Lower lobe of right lung (tissue), 2 donors: ENCODE measurements at regions not wholly inside any gene's neighbourhood (a gene's known extent, or its start where the extent isn't known, plus 50 kb on each side); places are given as distances from the start of the nearest gene placed in this dataset.

ENCODE experiments used
- ATAC-seq, 2 donors: fragments of 200-7000 bp; cut with Tn5 transposase; one replicate each; pipeline ENCODE4 v1.9.1; 2020 to 2022; ENCODE audit warnings: mild to moderate bottlenecking in 2 of 2, moderate library complexity in 2 of 2
- DNase-seq: peaks from one replicate; pipeline ENCODE4 v3.0.0-alpha.2; 2020
- H3K27ac ChIP-seq: fragments of 200-600 bp; one replicate; pipeline ENCODE4 v1.8.0; 2022
- H3K27me3 ChIP-seq: fragments of 200-600 bp; one replicate; pipeline ENCODE4 v1.8.0; 2022; ENCODE audit warnings: low read depth
- H3K36me3 ChIP-seq: fragments of 200-600 bp; one replicate; pipeline ENCODE4 v1.8.0; 2022; ENCODE audit warnings: mild to moderate bottlenecking
- H3K4me1 ChIP-seq: fragments of 200-600 bp; one replicate; pipeline ENCODE4 v1.8.0; 2022
- H3K4me3 ChIP-seq: fragments of 200-600 bp; one replicate; pipeline ENCODE4 v1.8.0; 2022; ENCODE audit warnings: mild to moderate bottlenecking
- H3K9me3 ChIP-seq: fragments of 200-600 bp; one replicate; pipeline ENCODE4 v1.8.0; 2022
- CTCF ChIP-seq: fragments of 200-600 bp; IDR thresholded peaks from one replicate; pipeline ENCODE4 v1.8.0; 2022; ENCODE audit warnings: antibody characterized with exemption, mild to moderate bottlenecking
- intact Hi-C: fragments of 100-400 bp; cut with DNase I; formaldehyde crosslinking; loops from one replicate; pipeline ENCODE4 v1.11.0; 2022
- donor health status: DM: no; HTN: yes; CAD: no; lungs with severe emphysema.

- no peak for ATAC-seq
- intact Hi-C loops, result no loop called here
- no peaks in the 10 kb centered on the region for H3K36me3 ChIP-seq
These were observed 683.7 kb upstream of the LRRN3 start for GRCh38 chr7:110407242-110407641.

DNA sequence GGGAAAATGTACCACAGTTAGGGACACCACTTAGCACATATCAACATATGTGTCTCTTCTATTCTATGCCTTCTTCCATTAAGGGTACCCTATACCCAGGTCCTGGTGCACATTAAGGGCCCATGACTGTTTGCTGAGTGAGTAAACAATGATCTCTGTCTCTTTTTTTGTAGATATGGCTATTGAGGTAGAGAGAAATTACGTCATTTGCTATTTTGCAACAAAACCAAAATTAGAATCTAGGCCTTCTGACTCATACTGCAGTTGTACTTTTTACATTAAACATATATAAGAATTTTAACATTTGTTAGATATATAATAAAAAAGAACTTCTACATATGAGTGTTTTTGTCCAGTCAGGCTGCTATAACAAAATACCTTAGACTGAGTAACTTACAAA is 683.2 kb upstream of the LRRN3 start:
- no peak for ATAC-seq

More at GRCh38 chr7:110407242-110407641, 683.7 kb upstream of the LRRN3 start:
- Histone ChIP-seq H3K9me3 (no peaks in the 10 kb centered on the region), H3K27ac (no peak overlapping the region), H3K27me3 (no peaks in the 10 kb centered on the region), H3K4me1 (no peaks in the 10 kb centered on the region), H3K4me3 (no peak overlapping the region)
- no peak for TF ChIP-seq CTCF
- no peak for DNase-seq

GRCh38 chr7:110412614-110413013 is 678.3 kb upstream of the LRRN3 start:
- ATAC-seq (no peak), DNase-seq (no peak)
- Histone ChIP-seq H3K4me1 (no peaks in the 10 kb centered on the region), H3K4me3 (no peak overlapping the region), H3K36me3 (no peaks in the 10 kb centered on the region), H3K27ac (no peak overlapping the region), H3K9me3 (no peaks in the 10 kb centered on the region), H3K27me3 (no peaks in the 10 kb centered on the region)
- intact Hi-C loops, result no loop called here
- no peak for TF ChIP-seq CTCF

More for the DNA sequence above, 683.2 kb upstream of the LRRN3 start:
- Histone ChIP-seq H3K27ac (no peak overlapping the region), H3K36me3 (no peaks in the 10 kb centered on the region), H3K4me1 (no peaks in the 10 kb centered on the region), H3K27me3 (no peaks in the 10 kb centered on the region), H3K4me3 (no peak overlapping the region), H3K9me3 (no peaks in the 10 kb centered on the region)
- no peak for DNase-seq
- intact Hi-C loops, result no loop called here
- TF ChIP-seq CTCF, result no peak

DNA sequence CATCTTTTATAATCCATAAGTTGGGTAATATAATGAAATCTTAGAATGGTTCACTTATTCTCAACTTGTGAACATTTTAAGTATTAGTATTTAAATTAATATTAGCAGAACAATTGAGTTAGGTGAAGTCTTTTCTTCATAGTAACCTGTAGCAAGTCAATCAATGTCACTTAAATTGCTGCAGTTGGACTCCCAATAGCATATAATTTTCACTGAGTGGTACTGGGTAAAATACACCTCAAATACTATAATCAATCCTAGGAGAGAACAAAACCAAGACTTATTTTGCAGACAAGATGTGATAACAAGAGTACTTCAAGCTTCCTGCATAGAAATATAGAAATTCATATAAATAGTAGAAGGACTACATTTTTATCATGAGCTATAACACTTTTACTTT is 677.9 kb upstream of the LRRN3 start:
- H3K4me3 ChIP-seq, result no peak overlapping the region
- H3K4me1 ChIP-seq, result no peaks in the 10 kb centered on the region

DNA sequence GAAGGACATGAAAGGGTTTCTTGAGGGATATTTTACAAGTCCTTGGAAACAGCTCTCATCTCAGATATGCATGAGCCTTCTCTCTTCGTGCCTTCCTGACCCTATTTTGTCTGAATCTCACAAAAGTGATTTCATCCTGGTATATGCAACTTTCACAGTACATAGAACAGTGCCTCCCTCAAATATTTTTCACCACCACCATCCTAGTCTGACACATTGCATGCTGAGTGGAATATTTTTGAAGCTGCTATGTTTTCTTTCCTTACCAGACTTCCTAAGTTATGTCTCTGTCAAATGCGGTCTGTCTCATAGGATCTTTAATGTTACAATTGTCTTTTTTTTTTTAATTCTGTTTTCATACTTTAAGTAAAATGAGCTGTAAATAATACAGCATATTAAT is 673.3 kb upstream of the LRRN3 start:
- H3K36me3 ChIP-seq, result no peaks in the 10 kb centered on the region
- DNase-seq (no peak), ATAC-seq (no peak)
- H3K4me3 ChIP-seq, result no peak overlapping the region
- intact Hi-C loops, result no loop called here
- no peaks in the 10 kb centered on the region for H3K27me3 ChIP-seq
- H3K9me3 ChIP-seq, result no peaks in the 10 kb centered on the region
- no peaks in the 10 kb centered on the region for H3K4me1 ChIP-seq
- no peak for TF ChIP-seq CTCF
- no peak overlapping the region for H3K27ac ChIP-seq

More for the DNA sequence above, 677.9 kb upstream of the LRRN3 start:
- Histone ChIP-seq H3K9me3 (no peaks in the 10 kb centered on the region), H3K27ac (no peak overlapping the region), H3K36me3 (no peaks in the 10 kb centered on the region), H3K27me3 (no peaks in the 10 kb centered on the region)
- DNase-seq (no peak), ATAC-seq (no peak)
- TF ChIP-seq CTCF, result no peak
- intact Hi-C loops, result no loop called here

DNA sequence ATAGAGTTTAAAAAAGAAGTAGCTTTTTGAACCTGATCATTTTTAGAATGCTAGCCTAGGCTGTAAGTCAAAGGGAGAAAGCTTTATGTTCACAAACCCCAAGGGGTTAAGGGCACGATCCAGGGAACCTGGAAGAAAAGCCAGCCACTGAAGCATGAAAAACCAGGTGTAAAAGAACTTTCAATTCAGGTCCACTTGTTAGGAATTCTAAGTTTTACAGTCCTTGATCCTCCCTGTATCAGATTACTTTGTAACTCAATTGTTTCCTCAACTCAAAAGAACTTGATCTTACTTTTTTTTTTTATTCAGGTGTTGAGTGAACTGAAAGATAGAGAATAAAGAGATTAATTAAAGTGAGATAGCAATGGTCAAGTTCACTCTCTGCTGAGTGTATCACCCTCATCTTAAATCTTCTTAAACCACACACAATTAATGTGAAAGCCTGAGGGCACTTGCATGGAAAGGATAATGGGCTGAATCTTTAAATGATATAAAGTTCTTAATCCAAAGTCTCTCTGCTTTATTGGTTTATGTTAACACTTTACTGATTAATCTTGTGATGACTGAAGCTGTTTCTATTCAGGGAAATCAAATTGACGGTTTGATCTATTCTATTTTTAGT is 672.2 kb upstream of the LRRN3 start:
- H3K9me3 ChIP-seq, result no peaks in the 10 kb centered on the region
- no peaks in the 10 kb centered on the region for H3K4me1 ChIP-seq
- TF ChIP-seq CTCF, result no peak
- H3K4me3 ChIP-seq, result no peak overlapping the region
- intact Hi-C loops, result no loop called here
- no peak overlapping the region for H3K27ac ChIP-seq
- H3K27me3 ChIP-seq, result no peaks in the 10 kb centered on the region
- ATAC-seq, result no peak
- no peaks in the 10 kb centered on the region for H3K36me3 ChIP-seq
- DNase-seq, result no peak
